Activated T-cell treated with anti-CD3 and anti-CD28 coated beads, Interleukin-2, amount 50 U/mL, for 48 hours (primary cell): ENCODE measurements at regions not wholly inside any gene's neighbourhood (a gene's known extent, or its start where the extent isn't known, plus 50 kb on each side); places are given as distances from the start of the nearest gene placed in this dataset.
"Not testable (repeated sequence)": the region's sequence is repeated elsewhere in the genome, so short reads cannot be mapped to it uniquely, and the experiment has no call there.

ENCODE experiments used
- DNase-seq, 2 experiments: peaks; one replicate each; pipeline ENCODE4 v3.0.0-alpha.2; 2020

DNA sequence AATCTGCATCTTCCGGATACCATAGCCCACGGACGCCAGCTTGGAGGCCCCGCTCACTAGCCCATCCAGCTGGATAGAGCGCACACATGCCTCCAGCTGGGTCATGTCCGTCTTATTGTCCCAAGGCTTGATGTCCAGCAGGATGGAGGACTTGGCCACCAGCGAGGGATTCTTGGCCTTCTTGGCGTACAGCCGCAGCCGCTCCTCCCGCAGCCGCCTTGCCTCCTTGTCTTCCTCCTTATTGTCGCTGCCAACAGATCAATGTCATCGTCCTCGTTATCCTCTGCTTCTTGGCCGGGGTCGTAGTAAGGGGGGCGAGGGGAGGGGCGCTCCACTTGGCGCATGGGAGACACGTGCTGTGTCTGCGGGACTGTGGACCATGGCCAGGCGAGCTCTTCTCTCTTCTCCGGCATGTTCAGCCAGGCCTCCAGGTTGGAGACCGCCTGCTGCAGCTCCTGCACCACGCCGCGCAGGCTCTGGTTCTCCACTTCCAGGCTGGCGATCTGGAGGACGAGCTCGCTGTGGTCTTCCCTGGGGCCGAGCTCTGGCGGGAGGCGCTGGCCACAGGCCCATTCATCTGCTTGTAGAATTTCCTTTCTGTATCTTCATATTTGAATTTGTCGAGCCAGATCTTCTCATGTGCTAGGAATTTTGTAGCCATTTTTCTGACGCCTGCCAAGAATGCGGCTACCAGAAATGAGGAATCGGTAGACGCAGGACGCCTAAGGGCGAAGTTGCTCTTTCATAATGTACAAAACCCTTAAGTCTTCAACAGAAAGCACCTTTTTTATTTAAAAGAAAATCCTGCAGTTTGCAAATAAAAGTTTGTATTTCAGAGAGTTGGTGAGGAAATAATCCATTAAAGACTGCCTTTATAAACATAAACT, 60.1 kb upstream of the PTPRK start:
- no peak for DNase-seq

DNA sequence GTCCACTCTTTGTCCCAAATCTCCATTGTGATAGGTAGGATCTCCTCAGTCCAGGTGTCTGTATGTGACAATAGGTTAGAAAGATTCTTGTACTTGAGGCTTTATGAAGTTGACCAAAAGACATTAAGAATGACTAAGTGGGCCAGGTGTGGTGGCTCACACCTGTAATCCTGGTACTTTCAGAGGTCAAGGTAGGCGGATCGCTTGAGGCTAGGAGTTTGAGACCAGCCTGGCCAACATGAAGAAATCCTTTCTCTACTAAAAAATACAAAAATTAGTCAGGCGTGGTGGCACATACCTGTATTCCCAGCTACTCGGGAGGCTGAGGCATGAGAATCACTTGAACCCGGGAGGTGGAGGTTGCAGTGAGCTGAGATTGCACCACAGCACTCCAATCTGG, 54.9 kb upstream of the PTPRK start:
- not testable (repeated sequence) for DNase-seq

DNA sequence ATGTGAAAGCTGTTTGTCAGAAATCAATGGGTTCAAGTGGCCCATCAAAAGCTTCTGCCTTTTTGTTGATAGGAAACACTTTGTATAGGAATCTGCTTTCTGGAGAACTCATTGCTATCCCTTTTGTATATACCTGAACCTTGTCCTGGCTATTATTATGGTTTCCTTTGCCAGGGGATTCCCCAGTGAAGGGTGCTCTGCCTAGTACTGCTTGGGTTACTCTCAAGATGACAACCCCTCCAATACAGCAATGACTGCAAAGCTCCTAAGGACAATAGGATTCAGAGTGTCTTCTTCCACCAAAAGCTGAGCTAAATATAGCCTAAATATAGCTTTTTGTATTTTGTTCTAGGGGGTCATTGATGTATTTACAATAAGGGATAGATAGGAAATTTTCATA, 54.0 kb upstream of the PTPRK start:
- no peak for DNase-seq

DNA sequence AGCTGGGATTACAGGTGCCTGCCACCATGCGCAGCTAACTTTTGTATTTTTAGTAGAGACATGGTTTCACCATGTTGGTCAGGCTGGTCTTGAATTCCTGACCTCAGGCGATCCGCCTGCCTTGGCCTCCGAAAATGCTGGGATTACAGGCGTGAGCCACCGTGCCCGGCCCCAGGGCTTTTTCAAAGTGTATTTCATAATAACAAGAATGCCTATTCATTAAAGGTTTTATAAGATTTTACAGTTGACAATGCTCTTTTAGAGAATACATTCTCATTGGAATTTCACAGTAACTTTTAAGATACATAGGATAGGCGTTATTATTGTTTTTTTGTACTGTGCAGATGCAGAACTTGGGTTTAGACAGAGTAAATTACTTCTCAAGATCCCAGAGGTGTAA, 52.6 kb upstream of the PTPRK start:
- no peak for DNase-seq

DNA sequence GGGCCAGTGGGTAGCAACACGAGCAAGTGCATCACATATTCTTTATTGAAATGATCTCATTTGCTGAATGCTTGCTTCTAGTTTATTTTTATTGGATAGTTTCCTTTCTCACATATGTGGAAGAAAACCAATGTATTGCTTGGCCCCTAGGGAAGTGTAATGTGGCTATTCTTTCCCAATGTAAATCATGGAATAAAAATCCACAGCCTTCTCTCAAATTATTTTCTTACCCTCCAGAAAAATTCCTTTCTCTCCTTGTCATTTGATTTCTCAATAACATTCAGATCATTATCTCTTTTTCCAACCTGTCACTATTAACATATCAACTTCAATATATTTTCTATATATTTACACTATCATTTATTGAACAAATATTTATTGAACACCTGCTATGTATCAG, 51.9 kb upstream of the PTPRK start:
- DNase-seq = no peak

DNA sequence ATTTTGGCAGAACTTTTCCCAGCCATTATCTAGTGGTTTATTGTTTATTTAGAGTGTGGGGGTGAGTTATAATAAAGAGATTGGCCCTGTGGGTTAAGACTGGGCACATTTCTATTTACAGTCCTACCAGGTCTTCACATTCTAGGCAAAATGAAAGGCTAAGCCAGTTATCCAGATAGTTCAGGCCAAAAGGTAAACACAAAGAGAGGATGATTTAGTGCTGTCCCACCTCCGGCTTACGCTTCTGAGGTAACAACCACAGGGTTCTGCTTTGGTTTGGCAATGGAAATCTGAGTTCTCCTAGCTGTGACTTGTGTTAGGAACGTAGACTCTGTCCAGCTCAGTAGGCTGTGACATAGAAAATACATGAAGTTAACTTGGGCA, 50.3 kb upstream of the PTPRK start:
- no peak for DNase-seq

DNA sequence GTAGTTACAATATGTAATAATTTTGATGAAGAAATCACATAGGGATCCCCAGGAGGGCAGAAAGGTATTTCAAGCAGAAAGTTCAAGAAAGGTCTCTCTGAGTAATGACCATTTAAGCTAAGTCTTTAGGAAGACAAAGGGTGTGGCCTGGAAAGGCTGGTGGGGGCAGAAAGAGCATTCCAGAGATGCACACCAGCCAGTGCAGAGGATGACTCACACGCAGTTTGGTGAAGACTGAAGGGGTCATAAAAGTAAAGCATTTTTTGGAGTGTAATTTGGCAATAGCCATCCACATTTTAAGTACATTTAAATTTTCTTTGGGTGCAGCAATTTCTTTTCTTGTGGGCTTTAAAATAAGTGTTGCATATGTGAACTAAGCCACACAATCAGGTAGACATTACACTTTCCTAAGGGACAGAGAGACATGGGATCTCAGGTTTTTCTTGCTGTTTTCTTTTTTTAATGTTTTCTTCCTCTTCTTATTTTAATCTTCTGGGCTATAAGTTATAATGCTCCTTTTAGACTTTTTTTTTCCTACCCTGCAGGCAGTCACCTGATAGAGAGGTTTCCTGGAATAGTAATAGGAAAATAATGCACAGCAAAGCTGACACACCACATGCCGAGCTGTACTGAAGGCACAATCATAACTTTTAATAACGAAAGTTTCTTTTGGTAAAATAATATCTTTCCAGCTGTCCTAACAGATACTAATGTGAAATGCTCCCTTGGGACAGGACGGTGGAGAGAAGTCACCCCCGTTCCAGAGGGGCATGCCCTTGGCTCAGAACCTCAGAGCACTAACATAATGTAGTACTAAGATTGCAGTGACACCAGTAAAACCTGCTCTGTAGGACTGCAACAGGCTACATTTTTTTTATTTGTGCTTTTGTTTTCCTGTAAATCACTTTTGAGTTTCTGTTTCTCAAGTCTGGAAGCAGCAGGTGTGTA, 49.6 kb upstream of the PTPRK start:
- DNase-seq = no peak
